ENCODE measurements at regions not wholly inside any gene's neighbourhood (a gene's known extent, or its start where the extent isn't known, plus 50 kb on each side); places are given as distances from the start of the nearest gene placed in this dataset.

DNA sequence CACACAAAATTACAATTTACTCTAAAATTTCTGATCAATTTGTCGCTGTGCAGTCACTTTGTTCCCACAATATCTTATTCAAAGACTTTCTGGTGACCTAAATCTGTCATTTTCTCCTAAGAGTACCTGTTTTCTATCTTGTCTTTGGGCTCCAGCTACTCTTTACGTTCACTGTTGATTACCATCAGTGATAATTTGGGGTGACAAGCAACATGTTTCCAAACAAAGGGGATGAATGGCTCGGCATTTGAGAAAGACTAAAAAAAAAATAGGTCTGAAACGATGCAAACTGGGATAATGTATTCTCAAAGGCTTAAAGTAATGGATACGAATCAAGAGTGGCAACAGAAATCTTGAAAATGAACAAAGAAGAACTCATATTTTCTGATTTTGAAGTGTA is 205.2 kb upstream of the DAB2 start:
- Histone ChIP-seq H3K9ac (ENCODE audit: low read length) (no peak overlapping the region), H3K27me3 (ENCODE audit: low read depth, low read length) (no peaks in the 10 kb centered on the region), H3K36me3 (replicated peaks; ENCODE audit: low read depth, low read length) (peaks cover under 1% of the 10 kb centered on the region), H2AFZ (ENCODE audit: low read depth, low read length) (no peak overlapping the region), H4K20me1 (ENCODE audit: insufficient read depth, low read length) (no peaks in the 10 kb centered on the region), H3K4me2 (ENCODE audit: low read length) (no peak overlapping the region), H3K4me3 (ENCODE audit: low read length) (no peak overlapping the region), H3K9me3 (ENCODE audit: insufficient read depth, low read length) (no peaks in the 10 kb centered on the region; the same call in 1 of the 2 replicates), H3K27ac (ENCODE audit: low read length) (no peak overlapping the region), H3K4me1 (ENCODE audit: low read length) (peaks cover 17% of the 10 kb centered on the region), H3K79me2 (ENCODE audit: low read length) (no peaks in the 10 kb centered on the region)
- TF ChIP-seq, protein P1, sequence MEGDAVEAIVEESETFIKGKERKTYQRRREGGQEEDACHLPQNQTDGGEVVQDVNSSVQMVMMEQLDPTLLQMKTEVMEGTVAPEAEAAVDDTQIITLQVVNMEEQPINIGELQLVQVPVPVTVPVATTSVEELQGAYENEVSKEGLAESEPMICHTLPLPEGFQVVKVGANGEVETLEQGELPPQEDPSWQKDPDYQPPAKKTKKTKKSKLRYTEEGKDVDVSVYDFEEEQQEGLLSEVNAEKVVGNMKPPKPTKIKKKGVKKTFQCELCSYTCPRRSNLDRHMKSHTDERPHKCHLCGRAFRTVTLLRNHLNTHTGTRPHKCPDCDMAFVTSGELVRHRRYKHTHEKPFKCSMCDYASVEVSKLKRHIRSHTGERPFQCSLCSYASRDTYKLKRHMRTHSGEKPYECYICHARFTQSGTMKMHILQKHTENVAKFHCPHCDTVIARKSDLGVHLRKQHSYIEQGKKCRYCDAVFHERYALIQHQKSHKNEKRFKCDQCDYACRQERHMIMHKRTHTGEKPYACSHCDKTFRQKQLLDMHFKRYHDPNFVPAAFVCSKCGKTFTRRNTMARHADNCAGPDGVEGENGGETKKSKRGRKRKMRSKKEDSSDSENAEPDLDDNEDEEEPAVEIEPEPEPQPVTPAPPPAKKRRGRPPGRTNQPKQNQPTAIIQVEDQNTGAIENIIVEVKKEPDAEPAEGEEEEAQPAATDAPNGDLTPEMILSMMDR (IDR thresholded peaks at IDR 0.05; ENCODE audit: low read depth, low read length): no peak
- no peak for TF ChIP-seq EZH2phosphoT487 (IDR thresholded peaks at IDR 0.05; ENCODE audit: low read depth)

DNA sequence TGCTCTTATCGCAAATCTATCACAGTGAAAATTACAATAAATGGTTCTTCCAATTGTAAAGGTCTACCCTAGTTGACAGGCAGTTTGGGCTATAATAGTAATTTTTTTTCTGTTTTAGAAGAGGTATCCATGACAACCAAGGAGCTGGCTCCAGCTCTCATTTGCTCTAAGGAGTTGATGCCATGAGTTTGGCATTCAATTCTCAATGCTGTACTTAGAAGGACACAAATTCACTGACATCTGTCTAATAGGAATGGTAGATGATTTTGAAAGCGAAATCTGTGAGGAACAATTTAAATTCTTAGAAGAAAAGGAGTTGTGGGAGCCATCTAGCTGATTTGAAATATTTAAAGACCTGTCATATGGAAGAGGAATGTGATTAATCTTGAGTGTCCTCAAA is 203.6 kb upstream of the DAB2 start:
- Histone ChIP-seq H3K9ac (ENCODE audit: low read length) (no peak overlapping the region), H3K27ac (ENCODE audit: low read length) (no peak overlapping the region), H3K4me1 (ENCODE audit: low read length) (peaks cover 32% of the 10 kb centered on the region), H4K20me1 (ENCODE audit: insufficient read depth, low read length) (no peaks in the 10 kb centered on the region), H3K36me3 (replicated peaks; ENCODE audit: low read depth, low read length) (peaks cover 5% of the 10 kb centered on the region), H3K27me3 (ENCODE audit: low read depth, low read length) (no peaks in the 10 kb centered on the region), H3K4me3 (ENCODE audit: low read length) (no peak overlapping the region), H3K4me2 (ENCODE audit: low read length) (no peak overlapping the region), H3K9me3 (ENCODE audit: insufficient read depth, low read length) (no peaks in the 10 kb centered on the region; the same call in 1 of the 2 replicates), H2AFZ (ENCODE audit: low read depth, low read length) (no peak overlapping the region), H3K79me2 (ENCODE audit: low read length) (no peaks in the 10 kb centered on the region)
- TF ChIP-seq, protein P1 (IDR thresholded peaks at IDR 0.05; ENCODE audit: low read depth, low read length): no peak
- TF ChIP-seq EZH2phosphoT487 (IDR thresholded peaks at IDR 0.05; ENCODE audit: low read depth): no peak

DNA sequence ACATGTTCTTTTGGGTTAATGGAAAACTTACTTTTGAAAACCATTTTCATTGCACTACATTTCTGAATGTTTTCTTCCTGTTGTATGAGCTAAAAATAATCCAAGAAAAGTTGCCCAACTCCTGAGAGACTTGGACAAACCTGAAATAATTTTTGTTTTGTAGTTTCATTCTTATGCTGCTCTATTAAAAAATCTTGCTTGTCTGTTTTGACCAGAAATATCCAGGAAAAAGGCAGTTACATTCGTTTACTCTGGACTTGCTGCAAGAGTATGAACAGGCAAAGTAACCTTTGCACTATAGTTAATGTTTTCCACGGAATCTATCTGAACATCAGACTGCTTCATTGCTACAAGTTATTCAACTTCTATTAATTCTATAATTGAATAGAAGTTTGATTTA is 200.1 kb upstream of the DAB2 start:
- Histone ChIP-seq H2AFZ (ENCODE audit: low read depth, low read length) (no peak overlapping the region), H3K4me1 (ENCODE audit: low read length) (peaks cover 24% of the 10 kb centered on the region), H3K4me2 (ENCODE audit: low read length) (peak overlapping the region; percentile 32), H3K27ac (ENCODE audit: low read length) (peak overlapping the region; percentile 54), H3K27me3 (ENCODE audit: low read depth, low read length) (no peaks in the 10 kb centered on the region), H3K4me3 (ENCODE audit: low read length) (no peak overlapping the region; the same call in 1 of the 2 replicates), H3K36me3 (replicated peaks; ENCODE audit: low read depth, low read length) (peaks cover 5% of the 10 kb centered on the region), H3K9ac (ENCODE audit: low read length) (no peak overlapping the region), H3K9me3 (ENCODE audit: insufficient read depth, low read length) (no peaks in the 10 kb centered on the region; the same call in 1 of the 2 replicates), H4K20me1 (ENCODE audit: insufficient read depth, low read length) (no peaks in the 10 kb centered on the region), H3K79me2 (ENCODE audit: low read length) (no peaks in the 10 kb centered on the region)
- TF ChIP-seq, protein P1 (IDR thresholded peaks at IDR 0.05; ENCODE audit: low read depth, low read length): no peak
- no peak for TF ChIP-seq EZH2phosphoT487 (IDR thresholded peaks at IDR 0.05; ENCODE audit: low read depth)

DNA sequence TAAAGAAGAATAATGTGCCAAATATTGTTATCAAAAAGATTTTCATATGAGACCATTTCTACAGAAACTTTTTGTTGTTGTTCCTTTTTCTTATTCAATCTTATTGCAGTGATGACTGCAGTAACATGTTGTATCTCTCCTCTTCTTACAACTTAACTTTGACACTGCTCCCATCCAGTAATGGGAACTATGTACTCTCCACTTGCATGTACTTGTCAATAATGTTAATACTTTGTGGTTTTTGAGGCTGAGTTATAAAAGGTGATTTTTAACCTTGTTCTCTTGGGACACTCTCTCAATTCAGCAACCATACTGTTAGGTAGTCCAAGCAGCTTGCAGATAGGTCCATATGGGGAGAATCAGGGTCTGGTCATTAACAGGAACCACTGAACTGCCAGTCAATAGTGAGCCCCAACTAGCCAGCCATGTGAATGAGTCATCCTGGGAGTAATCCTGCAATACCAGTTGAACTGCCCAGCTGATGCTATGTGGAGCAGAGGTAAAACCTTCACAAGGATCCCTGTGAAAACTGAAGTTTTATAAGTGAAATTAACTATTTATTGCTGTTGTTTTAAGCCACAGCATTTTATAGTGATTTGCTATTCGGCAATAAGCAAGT is 199.6 kb upstream of the DAB2 start:
- Histone ChIP-seq H3K4me2 (ENCODE audit: low read length) (peak overlapping the region; percentile 32), H3K4me3 (ENCODE audit: low read length) (no peak overlapping the region; the same call in 1 of the 2 replicates), H3K27ac (ENCODE audit: low read length) (peak overlapping the region; percentile 54), H3K4me1 (ENCODE audit: low read length) (peaks cover 24% of the 10 kb centered on the region), H3K36me3 (replicated peaks; ENCODE audit: low read depth, low read length) (peaks cover 5% of the 10 kb centered on the region), H3K9me3 (ENCODE audit: insufficient read depth, low read length) (no peaks in the 10 kb centered on the region; the same call in 1 of the 2 replicates), H4K20me1 (ENCODE audit: insufficient read depth, low read length) (no peaks in the 10 kb centered on the region), H3K9ac (ENCODE audit: low read length) (no peak overlapping the region), H3K27me3 (ENCODE audit: low read depth, low read length) (no peaks in the 10 kb centered on the region), H2AFZ (ENCODE audit: low read depth, low read length) (no peak overlapping the region), H3K79me2 (ENCODE audit: low read length) (no peaks in the 10 kb centered on the region)
- TF ChIP-seq, protein P1 (IDR thresholded peaks at IDR 0.05; ENCODE audit: low read depth, low read length): no peak
- TF ChIP-seq EZH2phosphoT487 (IDR thresholded peaks at IDR 0.05; ENCODE audit: low read depth): no peak

All from OCI-LY3 (cell line).